Left renal pelvis (tissue), 4 donors: ENCODE measurements at regions not wholly inside any gene's neighbourhood (a gene's known extent, or its start where the extent isn't known, plus 50 kb on each side); places are given as distances from the start of the nearest gene placed in this dataset.

ENCODE experiments used
- DNase-seq, 4 donors: peaks; one replicate each; pipeline ENCODE4 v3.0.0-alpha.2; 2013; ENCODE audit warnings: low read depth in 4 of 4, low spot score in 3 of 4

DNA sequence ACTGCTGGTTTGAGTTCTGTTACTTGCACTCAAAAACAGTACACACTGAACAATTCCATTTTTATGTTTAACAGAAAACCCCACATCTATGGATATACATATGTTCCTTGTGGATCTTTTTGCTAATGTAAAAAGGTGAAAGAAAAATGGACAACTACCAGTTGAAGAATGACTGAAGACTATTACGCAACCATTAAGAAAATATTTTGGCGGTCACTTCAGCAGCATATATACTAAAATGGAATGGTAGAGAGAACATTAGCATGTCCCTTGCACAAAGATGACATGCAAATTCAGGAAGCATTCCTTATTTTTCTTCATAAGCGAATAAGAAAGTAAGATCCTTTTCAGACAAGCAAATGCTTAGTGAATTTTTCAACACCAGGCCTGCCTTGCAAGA lies 84.6 kb upstream of the FMR1 start:
- no peak for DNase-seq

- DNase-seq: no peak
These were observed 83.0 kb upstream of the FMR1 start for GRCh38 chrX:147828719-147829118.

DNA sequence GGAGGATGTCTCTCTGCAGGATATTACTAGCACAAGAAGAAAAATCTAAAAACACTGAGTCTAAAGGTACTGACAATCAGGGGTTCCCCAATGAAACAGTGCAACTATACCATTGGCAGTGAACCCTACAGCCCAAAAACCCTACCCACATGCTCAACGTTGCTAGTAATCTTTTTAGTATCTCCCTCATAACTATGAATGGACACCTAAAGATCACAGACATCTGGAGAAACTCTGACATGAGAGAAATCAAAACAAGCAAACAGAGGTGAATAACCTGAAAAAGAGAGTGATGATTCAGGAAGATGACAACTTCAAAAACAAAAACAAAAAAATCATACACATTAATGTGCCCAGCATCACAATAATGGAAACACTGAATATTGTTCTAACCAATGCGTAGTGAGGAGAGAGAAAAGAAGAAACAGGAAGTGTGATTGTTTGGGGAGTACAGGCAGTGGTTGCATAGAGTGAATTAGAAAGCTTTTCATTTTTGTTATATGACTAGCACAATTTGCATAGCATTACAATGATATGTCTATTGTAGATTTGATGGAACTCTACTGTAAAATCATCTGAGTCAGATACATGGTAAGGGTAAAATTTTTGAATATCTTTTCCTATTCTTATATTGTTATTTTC lies 78.9 kb upstream of the FMR1 start:
- no peak for DNase-seq

GRCh38 chrX:147838465-147839131 lies 73.1 kb upstream of the FMR1 start:
- no peak for DNase-seq

- DNase-seq: no peak
These were observed 65.0 kb upstream of the FMR1 start for GRCh38 chrX:147846676-147847075.

DNA sequence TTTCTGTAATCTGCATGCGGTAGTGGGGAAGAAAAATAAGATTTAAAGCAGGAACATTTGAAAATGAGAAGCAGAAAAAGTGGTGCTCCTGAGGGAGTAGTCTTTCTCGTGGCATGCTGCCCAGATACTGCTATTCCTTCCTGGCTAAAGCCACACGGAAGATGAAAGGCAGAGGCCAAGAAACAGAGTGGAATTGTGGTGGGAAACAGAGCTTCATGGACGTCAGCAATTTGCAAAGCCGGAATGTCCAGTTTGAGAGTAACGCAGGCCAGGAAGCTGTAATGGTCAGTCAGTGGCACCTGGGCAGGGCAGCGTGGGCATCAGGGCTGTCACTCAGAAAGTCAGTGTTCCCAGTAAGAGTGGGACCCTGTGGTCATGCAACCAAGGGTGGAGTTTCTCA lies 63.7 kb upstream of the FMR1 start:
- no peak for DNase-seq

GRCh38 chrX:147848543-147849443 lies 62.9 kb upstream of the FMR1 start:
- DNase-seq: no peak

DNA sequence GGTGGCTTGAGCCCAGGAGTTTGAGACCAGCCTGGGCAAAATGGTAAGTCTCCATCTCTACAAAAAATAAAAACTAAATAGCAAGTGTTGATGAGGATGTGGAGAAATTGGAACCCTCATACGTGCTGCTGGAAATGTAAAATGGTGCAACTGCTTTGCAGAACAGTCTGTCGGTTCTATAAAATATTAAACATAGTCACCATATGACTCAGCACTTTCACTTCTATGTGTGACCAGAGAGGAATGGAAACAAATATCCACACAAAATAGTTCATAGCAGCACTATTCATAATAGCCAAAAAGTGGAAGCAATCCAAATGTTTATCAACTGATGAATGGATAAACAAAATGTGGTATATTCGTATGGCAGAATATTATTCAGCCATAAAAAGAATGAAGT lies 60.8 kb upstream of the FMR1 start:
- no peak for DNase-seq

DNA sequence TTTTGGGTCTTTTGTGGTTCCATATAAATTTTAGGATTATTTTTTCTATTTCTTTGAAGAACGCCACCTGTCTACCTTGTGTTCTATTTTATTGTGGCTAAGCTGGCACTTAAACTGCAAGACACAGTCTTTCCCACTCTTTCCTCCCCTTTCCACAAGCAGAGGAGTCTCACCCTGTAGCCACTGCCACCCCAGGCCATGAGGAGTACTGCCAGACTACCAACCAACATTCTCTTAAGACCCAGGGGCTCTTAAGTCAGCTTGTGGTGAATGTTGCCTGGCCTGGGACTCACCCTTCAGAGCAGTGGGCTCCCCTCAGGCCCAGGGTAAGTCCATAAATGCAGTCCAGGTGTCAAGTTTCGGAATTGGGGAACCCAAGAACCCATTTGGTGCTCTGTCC lies 58.0 kb upstream of the FMR1 start:
- DNase-seq: no peak

- DNase-seq: no peak
These were observed 52.1 kb upstream of the FMR1 start for GRCh38 chrX:147859666-147860065.
